ENCODE measurements at regions not wholly inside any gene's neighbourhood (a gene's known extent, or its start where the extent isn't known, plus 50 kb on each side); places are given as distances from the start of the nearest gene placed in this dataset.
"Not testable (repeated sequence)": the region's sequence is repeated elsewhere in the genome, so short reads cannot be mapped to it uniquely, and the experiment has no call there.

GRCh38 chr9:90221899-90222298 is 420.7 kb downstream of the DIRAS2 start:
- not testable (repeated sequence) for TF ChIP-seq CTCF (IDR thresholded peaks at IDR 0.05; ENCODE audit: insufficient read depth, low read length, poor library complexity, severe bottlenecking); EZH2phosphoT487 (conservative IDR thresholded peaks at IDR 0.05; ENCODE audit: low read length)

All from SU-DHL-6 (cell line).